ENCODE measurements at regions not wholly inside any gene's neighbourhood (a gene's known extent, or its start where the extent isn't known, plus 50 kb on each side); places are given as distances from the start of the nearest gene placed in this dataset.

DNA sequence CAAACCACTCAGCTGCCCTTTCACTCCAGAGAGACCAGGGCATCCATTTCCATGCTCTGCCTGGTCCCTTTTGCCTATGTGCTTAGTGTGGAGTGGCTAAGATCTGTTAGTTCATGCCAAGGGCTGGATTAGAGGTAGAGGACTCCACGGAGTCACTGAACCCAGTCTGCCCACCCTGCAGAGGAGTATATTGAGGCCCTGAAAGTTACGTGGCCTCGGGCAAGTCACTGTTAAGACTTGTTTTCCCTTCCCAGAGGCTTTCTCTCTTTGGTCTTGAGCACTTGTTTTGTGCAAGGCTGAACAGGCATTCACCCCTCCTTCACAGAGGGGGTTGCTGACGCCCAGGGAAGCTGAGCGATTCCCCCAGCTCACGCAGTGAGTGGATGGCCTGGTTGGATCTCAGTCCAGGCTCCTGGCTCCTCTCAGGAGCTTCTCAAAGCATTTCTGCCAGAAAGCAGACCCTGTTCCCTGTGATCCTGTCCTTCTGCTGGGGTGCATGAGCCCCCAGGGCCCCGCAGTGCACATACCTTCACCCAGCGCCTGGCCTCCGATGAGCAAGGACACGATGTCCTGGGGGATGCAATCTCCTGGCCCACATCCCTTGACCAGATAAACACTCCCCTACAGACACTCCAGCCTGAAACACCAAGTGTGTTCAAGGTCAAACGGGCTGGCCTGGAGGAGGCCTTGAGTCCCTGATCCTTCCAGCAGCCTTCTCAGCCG, 153.4 kb upstream of the GSE1 start:
- Mint-ChIP-seq H3K4me3 (peak overlapping the region in 1 of 3 experiments; percentile 55), H3K36me3 (ENCODE audit: low read depth) (no peaks in the 10 kb centered on the region), H3K4me1 (peaks cover 68% of the 10 kb centered on the region), H3K9me3 (no peaks in the 10 kb centered on the region), H3K27ac (peak overlapping the region; percentile 91 to 99 (median 95)), H3K27me3 (ENCODE audit: low read depth) (peaks cover 13% of the 10 kb centered on the region)
- TF ChIP-seq CTCF (IDR thresholded peaks at IDR 0.05; ENCODE audit: unreplicated experiment in 3 of 3): no peak

- Mint-ChIP-seq H3K4me1 (peaks cover 63% of the 10 kb centered on the region), H3K4me3 (peak overlapping the region; percentile 55 to 63 (median 63)), H3K27me3 (ENCODE audit: low read depth) (peaks cover 8% of the 10 kb centered on the region), H3K36me3 (ENCODE audit: low read depth) (no peaks in the 10 kb centered on the region), H3K9me3 (no peaks in the 10 kb centered on the region), H3K27ac (peak overlapping the region; percentile 91 to 99 (median 95))
- TF ChIP-seq CTCF (IDR thresholded peaks at IDR 0.05; ENCODE audit: unreplicated experiment in 3 of 3): no peak
Observed at GRCh38 chr16:85460252-85461021, 152.7 kb upstream of the GSE1 start.

DNA sequence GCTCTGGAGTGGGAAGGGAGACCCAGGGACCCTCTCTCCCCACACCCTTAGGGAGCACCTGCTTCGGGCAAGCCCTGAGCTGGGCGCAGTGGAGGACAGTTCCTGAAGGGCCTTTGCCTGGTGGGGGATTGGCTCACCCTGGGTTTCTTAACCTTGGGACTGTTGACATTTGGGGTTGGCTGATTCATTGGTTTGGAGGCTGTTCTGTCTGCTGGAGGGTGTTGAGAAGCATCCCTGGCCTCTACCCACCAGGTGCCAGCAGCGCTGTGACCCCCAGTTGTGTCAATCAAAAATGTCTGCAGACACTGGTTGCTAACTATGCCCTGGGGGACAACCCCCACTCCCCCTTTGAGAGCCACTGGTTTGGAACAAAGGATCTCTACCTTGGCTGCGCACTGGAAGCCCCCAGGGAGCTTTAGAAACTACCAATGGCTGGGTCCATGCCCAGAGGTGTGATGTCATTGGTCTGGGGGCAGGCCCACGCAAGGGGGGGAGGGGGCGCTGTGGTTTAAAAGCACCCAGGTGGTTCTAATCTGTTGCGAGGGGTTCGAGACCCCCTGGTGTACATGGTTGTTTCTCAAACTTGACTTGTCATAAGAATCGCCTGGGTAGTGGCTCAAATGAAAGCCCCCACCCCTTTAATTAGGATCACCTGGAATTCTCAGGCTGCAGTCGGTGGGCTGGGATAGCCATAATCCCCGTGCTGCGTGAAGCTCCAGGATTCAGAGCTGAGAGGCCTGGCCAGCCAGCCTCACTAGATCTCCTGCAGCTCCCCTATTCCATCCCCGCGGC, 151.9 kb upstream of the GSE1 start:
- peak overlapping the region; percentile 91 to 99 (median 95) for H3K27ac Mint-ChIP-seq
- peaks cover 10% of the 10 kb centered on the region for H3K27me3 Mint-ChIP-seq (ENCODE audit: low read depth)
- H3K36me3 Mint-ChIP-seq (ENCODE audit: low read depth): no peaks in the 10 kb centered on the region
- H3K4me1 Mint-ChIP-seq: peaks cover 62% of the 10 kb centered on the region
- H3K4me3 Mint-ChIP-seq: peak overlapping the region; percentile 72 to 87 (median 86)
- H3K9me3 Mint-ChIP-seq: no peaks in the 10 kb centered on the region
- TF ChIP-seq CTCF (IDR thresholded peaks at IDR 0.05; ENCODE audit: unreplicated experiment in 3 of 3): no peak

GRCh38 chr16:85461814-85462713, 151.1 kb upstream of the GSE1 start:
- H3K4me1 Mint-ChIP-seq: peaks cover 53% of the 10 kb centered on the region

More at GRCh38 chr16:85461814-85462713, 151.1 kb upstream of the GSE1 start:
- H3K4me3 Mint-ChIP-seq: peak overlapping the region; percentile 72 to 87 (median 86)
- no peak for TF ChIP-seq CTCF (IDR thresholded peaks at IDR 0.05; ENCODE audit: unreplicated experiment in 3 of 3)
- no peaks in the 10 kb centered on the region for H3K36me3 Mint-ChIP-seq (ENCODE audit: low read depth)
- peaks cover 10% of the 10 kb centered on the region for H3K27me3 Mint-ChIP-seq (ENCODE audit: low read depth)
- H3K27ac Mint-ChIP-seq: peak overlapping the region; percentile 91 to 99 (median 95)
- no peaks in the 10 kb centered on the region for H3K9me3 Mint-ChIP-seq

Measured in nephron (organoid).